Mucosa of rectum (tissue), 2 donors: ENCODE measurements at regions not wholly inside any gene's neighbourhood (a gene's known extent, or its start where the extent isn't known, plus 50 kb on each side); places are given as distances from the start of the nearest gene placed in this dataset.

ENCODE experiments used
- H3K27ac ChIP-seq, 2 donors: one replicate each; pipeline ENCODE4 v1.7.0; 2013; ENCODE audit warnings: inconsistent platforms in 2 of 2, low read depth in 2 of 2, low read length in 2 of 2
- H3K27me3 ChIP-seq, 2 donors: one replicate each; pipeline ENCODE4 v1.7.0; 2013; ENCODE audit warnings: low read length in 2 of 2; ENCODE audit not compliant: control insufficient read depth in 2 of 2, insufficient read depth in 2 of 2
- H3K36me3 ChIP-seq, 2 donors: one replicate each; pipeline ENCODE4 v1.7.0; 2013; ENCODE audit warnings: low read length in 2 of 2; ENCODE audit not compliant: control insufficient read depth in 2 of 2, insufficient read depth in 2 of 2
- H3K4me1 ChIP-seq, 2 donors: one replicate each; pipeline ENCODE4 v1.7.0; 2013; ENCODE audit warnings: low read length in 2 of 2, mild to moderate bottlenecking in 1 of 2; ENCODE audit not compliant: control insufficient read depth in 2 of 2, insufficient read depth in 2 of 2
- H3K4me3 ChIP-seq, 2 donors: one replicate each; pipeline ENCODE4 v1.7.0; 2013; ENCODE audit warnings: low read length in 2 of 2
- H3K9ac ChIP-seq, 2 donors: one replicate each; pipeline ENCODE4 v1.7.0; 2013; ENCODE audit warnings: low read length in 2 of 2, low read depth in 1 of 2, mild to moderate bottlenecking in 1 of 2
- H3K9me3 ChIP-seq, 2 donors: one replicate each; pipeline ENCODE4 v1.7.0; 2013; ENCODE audit warnings: low read length in 2 of 2; ENCODE audit not compliant: control insufficient read depth in 2 of 2
- donor health status: healthy.
- donor health status: Normal muscosa, but diverticular disease.

DNA sequence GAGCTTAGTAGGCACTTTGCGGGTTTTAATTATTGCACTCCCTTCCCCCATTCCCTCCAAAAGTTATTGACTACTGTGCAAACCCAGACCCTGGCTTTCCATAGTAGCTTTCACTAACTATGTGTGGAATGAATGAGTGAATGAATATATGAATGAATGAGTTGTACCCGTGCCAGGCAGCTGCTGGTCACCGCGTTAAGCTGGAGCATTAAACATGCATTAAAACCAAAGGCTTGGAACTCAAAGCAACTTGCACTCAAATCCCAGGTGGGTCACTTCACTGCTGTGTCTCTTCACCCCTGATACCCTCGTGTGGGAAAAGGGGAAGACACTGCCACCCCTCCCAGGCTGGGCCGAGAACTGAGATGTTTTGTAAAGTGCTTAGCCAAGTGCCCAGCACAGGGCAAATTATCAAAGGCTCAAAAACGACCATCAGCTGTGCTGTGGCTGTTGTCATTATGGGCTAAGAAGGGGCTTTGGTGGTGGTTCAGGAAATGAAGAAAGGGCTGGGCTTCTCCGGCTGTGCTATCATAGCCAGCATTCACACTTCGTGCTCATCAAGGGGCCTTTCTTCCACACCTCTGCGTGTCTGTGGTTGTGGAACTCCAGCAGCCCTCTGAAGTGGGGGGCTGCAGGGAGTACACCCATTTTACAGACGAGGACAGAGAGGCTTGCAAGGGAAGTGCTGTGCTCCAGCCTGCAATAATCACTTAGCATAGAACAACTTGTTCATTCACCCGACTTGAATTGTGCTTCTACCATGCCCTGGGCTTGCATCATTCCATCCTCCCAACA is 60.2 kb upstream of the STX16 start:
- H3K27ac ChIP-seq: no peak overlapping the region
- H3K27me3 ChIP-seq: no peaks in the 10 kb centered on the region
- no peak overlapping the region for H3K4me3 ChIP-seq
- no peak overlapping the region for H3K9ac ChIP-seq
- no peaks in the 10 kb centered on the region for H3K4me1 ChIP-seq
- H3K9me3 ChIP-seq: no peaks in the 10 kb centered on the region
- no peaks in the 10 kb centered on the region for H3K36me3 ChIP-seq

DNA sequence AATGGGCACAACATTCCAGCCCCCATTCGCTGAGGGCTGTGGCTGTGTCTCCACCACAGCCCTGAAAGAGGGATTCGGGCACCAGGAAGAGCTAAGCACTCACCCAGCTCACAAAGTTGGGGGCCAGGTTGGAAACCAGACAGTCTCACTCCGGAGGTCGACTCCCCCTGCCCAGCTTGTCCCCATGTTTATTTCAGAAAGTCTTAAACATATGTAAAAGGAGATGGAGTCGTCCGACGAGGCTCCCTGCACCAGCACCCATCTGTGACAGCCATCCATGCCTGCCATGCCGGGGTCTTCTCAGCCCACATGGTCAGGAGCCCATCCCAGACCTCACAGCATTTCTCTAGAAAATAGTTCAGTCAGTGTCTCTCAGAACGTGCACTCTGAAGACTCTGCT is 63.6 kb upstream of the STX16 start:
- H3K4me3 ChIP-seq: no peak overlapping the region
- H3K4me1 ChIP-seq: no peaks in the 10 kb centered on the region
- no peak overlapping the region for H3K9ac ChIP-seq
- no peak overlapping the region for H3K27ac ChIP-seq
- no peaks in the 10 kb centered on the region for H3K36me3 ChIP-seq
- no peaks in the 10 kb centered on the region for H3K27me3 ChIP-seq
- no peaks in the 10 kb centered on the region for H3K9me3 ChIP-seq

DNA sequence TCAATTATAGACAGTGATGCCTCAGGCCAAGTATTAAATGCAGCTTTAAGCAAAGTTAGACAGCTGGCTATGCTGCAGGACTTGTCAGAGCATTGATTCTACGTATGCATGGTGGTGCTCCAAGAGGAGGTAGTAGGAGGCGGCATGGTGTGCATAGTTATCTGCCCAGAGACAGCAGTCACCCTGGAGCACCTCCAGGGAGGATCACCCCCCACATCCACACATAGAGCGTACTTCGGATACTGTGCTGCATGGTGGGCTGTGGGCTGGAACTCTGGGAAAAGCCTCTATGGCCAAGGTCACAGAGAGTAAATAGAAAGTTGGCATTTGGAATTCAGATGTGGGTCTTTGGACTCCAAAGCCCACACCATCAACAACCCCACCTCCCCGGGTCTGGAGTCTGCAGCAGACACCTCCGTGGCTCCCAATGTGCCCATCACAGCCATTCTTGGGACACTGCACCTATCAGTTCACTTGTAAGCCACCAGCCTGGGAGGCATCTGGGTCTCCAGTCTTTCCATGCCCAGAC is 64.5 kb upstream of the STX16 start:
- Histone ChIP-seq H3K27me3 (no peaks in the 10 kb centered on the region), H3K4me3 (no peak overlapping the region), H3K9me3 (no peaks in the 10 kb centered on the region), H3K9ac (no peak overlapping the region), H3K4me1 (no peaks in the 10 kb centered on the region), H3K36me3 (no peaks in the 10 kb centered on the region), H3K27ac (no peak overlapping the region)

DNA sequence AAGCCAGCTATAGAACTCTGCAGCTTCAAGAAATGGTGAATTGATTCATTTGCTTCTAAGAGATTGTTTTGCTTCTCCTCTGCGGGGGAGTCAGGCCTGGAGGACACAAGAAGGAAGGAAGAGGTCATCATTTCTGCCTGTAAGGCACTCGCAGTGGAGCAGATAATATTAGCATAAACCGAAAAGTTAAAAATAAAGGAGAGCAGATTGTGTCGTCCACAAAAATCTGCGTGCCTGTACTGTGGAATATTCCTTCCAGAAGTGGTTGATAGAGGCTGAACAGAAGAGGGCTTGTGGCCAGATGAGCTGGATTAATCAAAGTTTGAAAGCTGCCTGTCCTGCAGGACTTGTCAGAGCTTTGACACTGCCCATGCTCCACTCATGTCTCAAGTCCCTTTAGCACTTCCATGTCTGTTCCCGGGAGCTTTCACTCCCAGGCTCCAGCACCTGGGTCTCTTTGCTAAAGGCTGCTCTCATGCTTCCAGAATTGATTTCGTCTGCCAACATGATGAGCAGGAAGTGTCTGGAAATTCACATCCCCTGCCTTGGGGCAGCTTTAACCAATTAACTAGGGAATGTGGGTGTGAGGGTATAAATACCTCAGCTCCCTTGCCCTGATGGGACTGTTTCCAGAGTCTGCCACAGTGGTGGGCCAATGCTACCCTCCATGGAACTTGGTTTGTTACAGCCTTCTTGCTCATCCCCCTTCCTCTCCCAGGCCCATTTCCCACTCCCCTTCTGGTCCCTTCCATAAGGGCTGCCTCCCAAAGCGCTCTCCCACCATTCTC is 65.1 kb upstream of the STX16 start:
- Histone ChIP-seq H3K27me3 (no peaks in the 10 kb centered on the region), H3K27ac (no peak overlapping the region), H3K4me3 (no peak overlapping the region), H3K9me3 (no peaks in the 10 kb centered on the region), H3K4me1 (no peaks in the 10 kb centered on the region), H3K9ac (no peak overlapping the region), H3K36me3 (no peaks in the 10 kb centered on the region)

DNA sequence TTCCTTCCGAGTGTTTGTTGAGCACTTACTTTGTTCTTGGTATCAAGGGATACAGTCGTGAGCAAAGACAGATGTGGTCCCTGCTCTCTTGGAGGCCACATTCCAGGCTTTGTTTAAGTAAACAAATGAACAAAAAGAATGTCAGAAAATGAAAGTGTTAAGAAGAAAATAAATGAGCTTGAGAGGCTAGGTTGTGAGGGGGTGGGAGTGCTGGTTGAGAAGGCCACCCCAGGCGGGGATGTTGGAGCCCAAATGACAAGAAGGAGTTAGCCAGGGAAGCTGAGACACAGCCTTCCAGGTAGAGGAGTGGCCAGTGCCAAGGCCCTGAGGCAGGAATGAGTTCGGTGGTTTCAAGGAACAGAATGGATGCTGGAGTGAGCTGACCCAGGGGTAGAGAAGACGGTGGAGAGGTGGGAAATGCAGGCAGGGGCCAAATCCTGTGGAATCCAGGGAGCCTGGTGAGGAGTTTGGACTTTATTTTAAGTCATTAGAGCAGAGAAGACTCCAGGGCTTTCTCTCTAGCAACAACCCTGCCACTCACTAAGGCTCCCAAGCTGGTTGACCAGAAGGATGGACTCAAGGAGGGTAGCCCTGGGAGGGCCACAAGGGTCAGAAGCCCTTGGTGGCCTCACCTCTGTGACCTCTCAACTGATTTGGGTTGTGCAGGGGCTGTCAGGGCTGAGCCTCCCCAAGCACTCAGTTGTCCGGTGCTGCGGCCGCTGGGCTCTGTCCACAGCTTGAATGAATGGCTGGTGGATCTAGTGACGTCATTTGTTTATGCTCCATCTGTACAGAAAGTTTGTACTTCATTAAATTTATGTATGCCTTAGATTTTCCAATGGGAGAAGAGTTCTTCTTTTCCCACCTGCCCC is 66.0 kb upstream of the STX16 start:
- Histone ChIP-seq H3K27ac (no peak overlapping the region), H3K9me3 (no peaks in the 10 kb centered on the region), H3K36me3 (no peaks in the 10 kb centered on the region), H3K9ac (no peak overlapping the region), H3K4me3 (no peak overlapping the region), H3K4me1 (no peaks in the 10 kb centered on the region), H3K27me3 (no peaks in the 10 kb centered on the region)

DNA sequence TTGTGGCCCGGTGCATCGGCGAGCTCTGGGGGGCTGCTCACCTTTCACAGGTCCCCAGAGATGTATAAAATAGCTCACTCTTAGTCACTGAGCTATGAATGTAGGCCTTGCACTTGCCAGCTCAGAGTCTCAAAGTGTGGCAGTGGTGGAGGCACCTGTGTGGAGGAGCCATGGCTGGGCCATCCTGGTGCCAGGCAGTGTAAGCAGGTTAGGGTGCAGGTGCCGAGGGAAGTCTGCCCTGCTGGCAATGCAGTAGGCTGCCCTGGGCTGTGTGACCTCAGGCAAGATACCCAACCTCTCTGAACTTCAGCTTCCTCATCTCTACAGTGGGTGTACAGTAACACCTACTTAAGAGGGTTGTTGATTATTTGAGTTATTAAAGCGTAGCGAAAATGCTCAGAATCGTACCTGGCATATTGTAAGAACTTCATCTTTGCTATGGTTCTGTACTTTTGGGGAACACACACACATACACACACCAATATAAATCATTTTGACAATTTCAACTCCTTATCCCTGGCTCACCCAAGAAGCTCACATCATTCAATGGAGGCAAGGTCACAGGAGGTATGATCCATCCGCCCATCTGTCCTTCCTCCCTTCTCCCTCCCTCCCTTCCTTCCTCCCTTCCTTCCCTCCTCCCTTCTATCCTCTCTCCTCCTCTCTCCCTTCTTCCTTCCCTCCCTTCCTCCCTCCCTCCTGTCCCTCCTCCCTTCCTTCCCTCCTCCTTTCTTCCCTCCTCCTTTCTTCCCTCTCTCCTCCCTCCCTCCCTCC is 66.8 kb upstream of the STX16 start:
- no peaks in the 10 kb centered on the region for H3K9me3 ChIP-seq
- H3K9ac ChIP-seq: no peak overlapping the region
- H3K4me1 ChIP-seq: no peaks in the 10 kb centered on the region
- H3K4me3 ChIP-seq: no peak overlapping the region
- no peak overlapping the region for H3K27ac ChIP-seq
- no peaks in the 10 kb centered on the region for H3K27me3 ChIP-seq
- no peaks in the 10 kb centered on the region for H3K36me3 ChIP-seq

DNA sequence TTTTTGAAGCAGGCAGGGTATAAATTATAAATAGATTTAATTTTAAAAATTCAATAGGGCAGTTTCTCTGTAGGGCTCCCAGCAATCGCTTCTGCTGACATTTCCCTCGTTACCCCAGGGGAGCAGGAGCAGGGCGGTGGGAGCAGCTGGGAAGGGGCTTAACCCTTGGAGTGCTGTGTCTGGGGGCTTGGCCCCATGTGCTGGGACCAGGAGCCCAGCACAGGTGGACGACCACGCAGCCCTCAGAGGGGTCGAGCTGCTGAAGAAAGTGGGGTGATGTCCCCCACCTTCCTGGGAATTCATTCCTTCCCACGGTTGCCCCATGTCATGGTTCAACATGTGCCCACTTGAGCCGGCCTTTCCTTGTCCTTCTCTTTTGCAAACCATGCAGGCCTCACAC is 67.5 kb upstream of the STX16 start:
- no peak overlapping the region for H3K27ac ChIP-seq
- H3K9ac ChIP-seq: no peak overlapping the region
- no peaks in the 10 kb centered on the region for H3K27me3 ChIP-seq
- H3K4me1 ChIP-seq: no peaks in the 10 kb centered on the region
- no peaks in the 10 kb centered on the region for H3K36me3 ChIP-seq
- no peak overlapping the region for H3K4me3 ChIP-seq
- no peaks in the 10 kb centered on the region for H3K9me3 ChIP-seq

DNA sequence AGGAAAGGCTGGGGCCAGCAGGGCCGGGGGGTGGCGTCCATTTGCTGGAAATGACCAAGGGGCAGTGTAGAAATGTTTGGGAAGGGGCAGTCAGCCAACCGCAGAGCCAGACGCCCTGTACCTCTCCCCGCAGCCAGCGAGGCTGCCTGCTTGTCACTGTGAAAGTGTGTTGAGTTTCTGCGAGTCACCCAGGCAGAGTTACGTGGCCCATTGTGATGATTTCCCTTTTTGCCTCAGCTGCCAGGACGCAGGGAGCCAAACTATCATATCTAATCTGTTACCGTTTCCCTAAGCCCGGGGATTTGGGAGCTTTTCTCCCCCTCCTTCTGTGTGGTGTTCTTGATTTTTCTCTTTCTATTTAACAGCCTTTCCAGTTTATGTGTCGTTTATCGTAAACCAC is 67.9 kb upstream of the STX16 start:
- no peaks in the 10 kb centered on the region for H3K4me1 ChIP-seq
- H3K27ac ChIP-seq: no peak overlapping the region
- H3K4me3 ChIP-seq: no peak overlapping the region
- H3K9ac ChIP-seq: no peak overlapping the region
- H3K27me3 ChIP-seq: no peaks in the 10 kb centered on the region
- no peaks in the 10 kb centered on the region for H3K36me3 ChIP-seq
- H3K9me3 ChIP-seq: no peaks in the 10 kb centered on the region

DNA sequence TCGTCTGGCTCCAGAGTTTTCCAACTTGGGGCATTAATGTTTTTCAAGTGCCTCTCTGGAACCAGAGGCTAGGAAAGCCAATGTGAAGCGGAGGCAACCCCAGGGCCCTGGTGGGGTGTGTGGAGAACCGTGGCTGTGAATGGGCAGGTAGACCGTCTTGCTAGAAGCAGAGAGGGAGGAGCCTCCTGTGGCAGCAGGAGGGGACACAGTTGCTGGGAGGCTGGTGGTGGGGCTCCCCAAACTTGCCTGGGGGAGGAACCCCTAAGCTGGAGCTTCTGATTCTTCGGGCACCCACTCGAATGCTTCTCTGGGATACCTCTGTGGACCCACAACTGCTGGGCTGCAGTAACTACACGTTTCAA is 65.3 kb upstream of the APCDD1L start:
- no peak overlapping the region for H3K9ac ChIP-seq
- no peak overlapping the region for H3K4me3 ChIP-seq
- no peak overlapping the region for H3K27ac ChIP-seq
- no peaks in the 10 kb centered on the region for H3K27me3 ChIP-seq
- no peaks in the 10 kb centered on the region for H3K4me1 ChIP-seq
- H3K36me3 ChIP-seq: no peaks in the 10 kb centered on the region
- no peaks in the 10 kb centered on the region for H3K9me3 ChIP-seq
